ENCODE measurements at regions not wholly inside any gene's neighbourhood (a gene's known extent, or its start where the extent isn't known, plus 50 kb on each side); places are given as distances from the start of the nearest gene placed in this dataset.
"Not testable (repeated sequence)": the region's sequence is repeated elsewhere in the genome, so short reads cannot be mapped to it uniquely, and the experiment has no call there.

GRCh38 chr2:16745466-16745865 is 79.8 kb upstream of the CYRIA start:
- no peak for DNase-seq

- no peak for DNase-seq
Measured at GRCh38 chr2:16744521-16744920, 78.9 kb upstream of the CYRIA start.

GRCh38 chr2:16742026-16742425 is 76.4 kb upstream of the CYRIA start:
- no peak for DNase-seq

GRCh38 chr2:16741498-16741897 is 75.9 kb upstream of the CYRIA start:
- DNase-seq = no peak

- no peak for DNase-seq
Measured at GRCh38 chr2:16739778-16740581, 74.3 kb upstream of the CYRIA start.

- no peak for DNase-seq
Measured at GRCh38 chr2:16738361-16739225, 73.0 kb upstream of the CYRIA start.

- DNase-seq = no peak
Measured at GRCh38 chr2:16737812-16738211, 72.2 kb upstream of the CYRIA start.

GRCh38 chr2:16736633-16737032 is 71.0 kb upstream of the CYRIA start:
- DNase-seq = no peak

- DNase-seq = no peak
Measured at GRCh38 chr2:16729335-16729734, 63.7 kb upstream of the CYRIA start.

- DNase-seq = no peak
Measured at GRCh38 chr2:16728351-16729136, 62.9 kb upstream of the CYRIA start.

GRCh38 chr2:16727849-16728248 is 62.2 kb upstream of the CYRIA start:
- not testable (repeated sequence) for DNase-seq

- DNase-seq = no peak
Measured at GRCh38 chr2:16727256-16727655, 61.6 kb upstream of the CYRIA start.

- DNase-seq = no peak
Measured at GRCh38 chr2:16726577-16726976, 60.9 kb upstream of the CYRIA start.

- no peak for DNase-seq
Measured at GRCh38 chr2:16726147-16726546, 60.5 kb upstream of the CYRIA start.

- DNase-seq = no peak
Measured at GRCh38 chr2:16725549-16725948, 59.9 kb upstream of the CYRIA start.

GRCh38 chr2:16722677-16723076 is 57.0 kb upstream of the CYRIA start:
- no peak for DNase-seq

- DNase-seq = no peak
Measured at GRCh38 chr2:16722126-16722525, 56.5 kb upstream of the CYRIA start.

GRCh38 chr2:16721529-16721928 is 55.9 kb upstream of the CYRIA start:
- DNase-seq = not testable (repeated sequence)

- DNase-seq = not testable (repeated sequence)
Measured at GRCh38 chr2:16720737-16721136, 55.1 kb upstream of the CYRIA start.

GRCh38 chr2:16719485-16719808 is 53.8 kb upstream of the CYRIA start:
- no peak for DNase-seq

- DNase-seq = no peak
Measured at GRCh38 chr2:16718576-16719484, 53.2 kb upstream of the CYRIA start.

GRCh38 chr2:16717477-16717876 is 51.8 kb upstream of the CYRIA start:
- DNase-seq = no peak
